ENCODE measurements at regions not wholly inside any gene's neighbourhood (a gene's known extent, or its start where the extent isn't known, plus 50 kb on each side); places are given as distances from the start of the nearest gene placed in this dataset.

GRCh38 chrX:131816551-131817136 is 206.5 kb upstream of the STK26 start:
- peak overlapping the region in 8 of 10 donors; percentile 37 to 81 (median 70) for H3K27ac ChIP-seq
- H3K27me3 ChIP-seq, result no peaks in the 10 kb centered on the region
- intact Hi-C loops (cut with DNase I), result loop anchor here in 2 of 10 donors (5.0 to 10.0 kb wide), 2 partner anchors 72 to 74 kb away; no protein-coding TSS in a partner anchor
- H3K4me3 ChIP-seq, result peak overlapping the region in 9 of 10 donors; percentile 33 to 53 (median 38)
- no peaks in the 10 kb centered on the region for H3K9me3 ChIP-seq
- H3K36me3 ChIP-seq, result no peaks in the 10 kb centered on the region
- H3K4me1 ChIP-seq, result peaks cover 0 to 41% (median 0%) of the 10 kb centered on the region in 9 donors
- peak in 8 of 9 donors; percentile 24 to 71 (median 49) for TF ChIP-seq CTCF (IDR thresholded peaks at IDR 0.05)
- DNase-seq (peak in 1 of 2 donors; percentile 81), ATAC-seq (peak; percentile 80 to 94 (median 88))
- WGBS, 2 donors, result 49 to 65% methylated on average over 9 of the region's 9 CpGs

- DNase-seq, result no peak
- WGBS, 2 donors, result 82 to 83% methylated on average over 5 of the region's 5 CpGs
- Histone ChIP-seq H3K9me3 (no peaks in the 10 kb centered on the region), H3K27ac (peak overlapping the region in 1 of 10 donors; percentile 7), H3K27me3 (no peaks in the 10 kb centered on the region), H3K4me3 (no peak overlapping the region), H3K36me3 (no peaks in the 10 kb centered on the region), H3K4me1 (peaks cover 0 to 45% (median 0%) of the 10 kb centered on the region in 9 donors)
- intact Hi-C loops (cut with DNase I), result loop anchor here in 2 of 10 donors (5.0 to 10.0 kb wide), 2 partner anchors 74 to 76 kb away; no protein-coding TSS in a partner anchor
- ATAC-seq, result no peak
- no peak for TF ChIP-seq CTCF (IDR thresholded peaks at IDR 0.05)
Measured at GRCh38 chrX:131818297-131818936, 204.7 kb upstream of the STK26 start.

- peak in 7 of 9 donors; percentile 5 to 58 (median 19) for TF ChIP-seq CTCF (IDR thresholded peaks at IDR 0.05)
- peak; percentile 49 to 98 (median 78) for ATAC-seq
- H3K9me3 ChIP-seq, result no peaks in the 10 kb centered on the region
- 69 to 85% methylated on average over 21 to 22 of the region's 22 CpGs for WGBS, 2 donors
- peaks cover 0 to 33% (median 0%) of the 10 kb centered on the region in 9 donors for H3K4me1 ChIP-seq
- DNase-seq, result peak in 1 of 2 donors; percentile 12
- peaks cover 0 to 24% (median 0%) of the 10 kb centered on the region in 7 donors for H3K27me3 ChIP-seq
- H3K4me3 ChIP-seq, result peak overlapping the region in 6 of 10 donors; percentile 13 to 55 (median 36)
- peak overlapping the region in 7 of 10 donors; percentile 44 to 94 (median 79) for H3K27ac ChIP-seq
- no peaks in the 10 kb centered on the region for H3K36me3 ChIP-seq
- intact Hi-C loops (cut with DNase I), result loop anchor here in 1 of 10 donors (2.0 kb wide), 1 partner anchor 59 kb away; no protein-coding TSS in a partner anchor
Measured at GRCh38 chrX:131821945-131822622, 201.0 kb upstream of the STK26 start.

GRCh38 chrX:131826572-131826971 is 196.5 kb upstream of the STK26 start:
- no peak for ATAC-seq

More at GRCh38 chrX:131826572-131826971, 196.5 kb upstream of the STK26 start:
- DNase-seq, result no peak
- Histone ChIP-seq H3K4me1 (peaks cover 0 to 29% (median 0%) of the 10 kb centered on the region in 9 donors), H3K4me3 (no peak overlapping the region), H3K27ac (no peak overlapping the region), H3K27me3 (peaks cover 0 to 32% (median 0%) of the 10 kb centered on the region in 7 donors), H3K9me3 (no peaks in the 10 kb centered on the region), H3K36me3 (no peaks in the 10 kb centered on the region)
- intact Hi-C loops (cut with DNase I), result no loop called here
- no peak for TF ChIP-seq CTCF (IDR thresholded peaks at IDR 0.05)
